Omental fat pad (tissue), 3 donors: ENCODE measurements at regions not wholly inside any gene's neighbourhood (a gene's known extent, or its start where the extent isn't known, plus 50 kb on each side); places are given as distances from the start of the nearest gene placed in this dataset.

Source experiments
- ATAC-seq: fragments of 150-250 bp; one replicate; pipeline ENCODE4 v1.9.1; 2016; ENCODE audit warnings: mild to moderate bottlenecking, moderate library complexity; ENCODE audit not compliant: low FRiP score
- DNase-seq: peaks from one replicate; pipeline ENCODE4 v3.0.0-alpha.2; 2019; ENCODE audit warnings: low spot score
- CTCF ChIP-seq, 3 donors: fragments of 450-650 bp; IDR thresholded peaks; one replicate each; pipeline ENCODE4 v1.5.1; 2016 to 2017; ENCODE audit warnings: antibody characterized with exemption in 3 of 3, mild to moderate bottlenecking in 3 of 3, moderate library complexity in 2 of 3

GRCh38 chr6:119848696-119849095 lies 499.1 kb upstream of the MAN1A1 start:
- no peak for DNase-seq
- no peak for TF ChIP-seq CTCF (IDR thresholded peaks at IDR 0.05)
- no peak for ATAC-seq

DNA sequence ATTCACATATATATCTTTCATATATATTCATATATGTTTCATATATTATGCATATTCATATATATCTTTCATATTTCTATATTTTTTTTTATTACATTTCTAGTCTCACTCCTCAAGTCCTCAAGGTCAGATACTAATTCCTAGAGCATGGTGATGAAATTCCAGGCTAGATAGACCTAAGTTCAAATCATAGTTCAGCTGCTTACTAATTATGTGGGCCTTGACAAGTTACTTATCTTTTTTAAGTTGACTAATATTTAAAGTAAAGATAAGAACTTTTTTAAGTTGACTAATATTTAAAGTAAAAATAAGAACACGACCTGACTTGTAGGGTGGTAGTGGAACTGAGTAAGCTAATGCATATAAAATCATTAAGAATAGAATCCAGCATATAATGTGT lies 495.6 kb upstream of the MAN1A1 start:
- no peak for TF ChIP-seq CTCF (IDR thresholded peaks at IDR 0.05)
- ATAC-seq (no peak), DNase-seq (no peak)

DNA sequence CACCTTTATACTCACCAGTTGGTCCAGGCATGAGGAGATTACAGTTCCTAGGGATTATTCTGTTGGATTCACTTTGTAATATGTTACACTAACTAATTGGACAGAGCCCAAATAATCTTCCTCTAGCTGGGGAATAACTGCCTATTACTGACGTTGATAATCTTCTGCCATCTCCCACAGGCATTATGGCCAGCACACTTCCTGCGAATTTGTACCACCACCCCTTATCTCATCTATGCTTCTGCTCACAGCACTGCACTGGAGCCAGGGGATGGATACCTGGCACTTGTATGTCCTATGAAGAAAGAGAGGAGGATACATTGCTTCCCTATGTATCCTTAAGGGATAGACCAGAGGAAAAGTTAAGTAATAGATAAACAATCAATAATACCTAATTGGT lies 494.8 kb upstream of the MAN1A1 start:
- DNase-seq (no peak), ATAC-seq (no peak)
- no peak for TF ChIP-seq CTCF (IDR thresholded peaks at IDR 0.05)

GRCh38 chr6:119842191-119842590 lies 492.6 kb upstream of the MAN1A1 start:
- ATAC-seq: no peak
- TF ChIP-seq CTCF (IDR thresholded peaks at IDR 0.05): no peak

GRCh38 chr6:119838043-119838442 lies 488.5 kb upstream of the MAN1A1 start:
- no peak for ATAC-seq
- no peak for TF ChIP-seq CTCF (IDR thresholded peaks at IDR 0.05)
- no peak for DNase-seq

More at GRCh38 chr6:119842191-119842590, 492.6 kb upstream of the MAN1A1 start:
- DNase-seq: no peak

DNA sequence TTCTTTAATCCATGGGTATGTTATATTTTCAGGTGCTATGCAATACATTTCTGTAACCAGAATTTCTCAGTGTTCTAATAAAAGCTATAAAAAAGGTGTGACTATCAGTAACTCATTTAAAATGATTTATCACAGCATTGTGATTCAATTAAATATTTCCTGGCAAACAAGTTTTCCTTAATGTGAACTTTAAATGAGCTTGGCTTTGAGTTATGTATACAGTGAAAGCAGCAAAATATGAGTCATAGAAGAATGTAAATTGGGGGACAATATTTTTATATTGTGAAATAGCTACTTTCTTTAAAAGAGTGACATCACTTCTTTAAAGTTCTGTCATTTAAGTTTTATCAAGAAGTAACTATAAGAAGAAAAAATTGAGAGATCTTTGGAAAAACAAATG lies 484.9 kb upstream of the MAN1A1 start:
- DNase-seq: no peak
- TF ChIP-seq CTCF (IDR thresholded peaks at IDR 0.05): no peak
- no peak for ATAC-seq

- TF ChIP-seq CTCF (IDR thresholded peaks at IDR 0.05): no peak
- no peak for DNase-seq
- ATAC-seq: no peak
These were observed 482.9 kb upstream of the MAN1A1 start for GRCh38 chr6:119832411-119832810.
